ENCODE measurements at regions not wholly inside any gene's neighbourhood (a gene's known extent, or its start where the extent isn't known, plus 50 kb on each side); places are given as distances from the start of the nearest gene placed in this dataset.

DNA sequence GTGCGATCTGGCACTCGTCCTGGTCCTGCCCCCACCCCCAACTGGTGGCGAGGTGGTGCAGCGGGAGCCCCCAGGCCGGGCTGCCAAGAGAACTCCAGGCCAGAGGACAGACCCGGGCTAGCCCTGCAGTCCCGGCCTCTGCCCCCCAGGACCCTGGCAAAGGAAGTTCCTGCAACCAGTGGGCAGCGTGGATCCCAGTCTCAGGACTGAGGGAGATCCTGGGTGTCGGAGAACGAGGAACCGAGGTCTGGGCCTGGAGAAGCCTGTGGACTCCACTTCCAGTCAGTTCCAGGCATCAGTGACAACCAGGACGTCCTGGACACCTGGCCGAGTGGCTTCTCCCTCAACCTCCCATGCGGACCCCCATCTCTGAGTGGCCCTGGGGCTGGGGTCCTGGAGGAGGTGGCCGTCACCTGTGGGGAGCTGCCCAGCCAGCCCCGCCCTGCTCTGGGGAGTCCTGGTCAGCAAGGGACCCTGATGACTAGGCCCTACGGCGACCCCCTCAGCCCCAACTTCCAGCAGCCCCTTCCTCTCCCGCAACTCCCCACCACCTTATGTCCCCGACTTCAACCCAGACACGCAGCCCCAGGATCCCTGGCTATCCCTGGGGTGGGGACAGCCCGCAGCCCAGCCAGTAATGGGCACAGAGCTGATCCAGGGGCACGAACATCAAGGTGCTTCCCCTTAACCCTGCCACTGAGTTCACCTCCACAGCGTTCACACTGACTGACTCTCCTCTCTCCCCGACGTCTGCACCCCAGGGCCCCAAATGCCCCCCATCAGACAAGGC is 53.7 kb upstream of the NKX1-1 start:
- Histone ChIP-seq H3K27ac (ENCODE audit: low read depth, low read length) (no peak overlapping the region), H3K36me3 (ENCODE audit: control insufficient read depth, insufficient read depth, low read length) (no peaks in the 10 kb centered on the region), H3K4me1 (ENCODE audit: control insufficient read depth, insufficient read depth, low read length) (peaks cover 16% of the 10 kb centered on the region), H3K9me3 (ENCODE audit: control insufficient read depth, insufficient read depth, low read length) (no peaks in the 10 kb centered on the region), H3K27me3 (ENCODE audit: control insufficient read depth, insufficient read depth, low read length) (peaks cover 7% of the 10 kb centered on the region), H3K9ac (ENCODE audit: low read depth, low read length) (no peak overlapping the region), H3K4me3 (ENCODE audit: low read depth, low read length) (no peak overlapping the region; the same call in 1 of the 2 replicates)

DNA sequence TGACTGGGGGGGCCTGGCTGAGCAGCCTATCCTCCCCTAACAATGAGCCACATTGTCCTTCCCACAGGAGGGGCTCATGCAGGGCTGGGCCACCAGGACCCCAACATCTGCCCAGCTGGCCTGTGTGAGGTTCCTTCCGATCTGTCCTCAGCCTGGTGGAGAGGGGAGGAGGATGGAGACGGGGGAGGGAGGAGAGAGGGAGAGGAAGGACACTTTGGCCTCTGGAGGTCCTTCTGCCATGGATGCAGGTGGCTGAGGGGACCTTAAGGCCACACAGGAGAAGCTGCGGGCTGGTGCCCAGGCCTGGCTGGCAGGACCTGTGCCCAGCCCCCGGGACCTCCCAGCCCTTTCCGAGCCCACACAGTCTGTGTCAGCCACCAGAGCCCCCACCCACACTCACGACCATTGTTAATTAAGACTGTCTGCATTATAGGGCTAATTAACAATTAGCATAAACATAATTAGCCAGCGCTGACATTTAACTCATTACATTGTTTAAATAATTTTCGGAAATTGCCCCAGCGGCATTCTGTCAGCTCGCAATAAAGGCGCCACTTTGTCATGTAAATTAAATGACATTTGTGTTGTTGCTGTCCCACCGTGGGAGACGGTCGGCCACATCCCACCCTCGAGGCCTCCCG is 53.0 kb upstream of the NKX1-1 start:
- Histone ChIP-seq H3K27ac (ENCODE audit: low read depth, low read length) (no peak overlapping the region), H3K36me3 (ENCODE audit: control insufficient read depth, insufficient read depth, low read length) (no peaks in the 10 kb centered on the region), H3K9ac (ENCODE audit: low read depth, low read length) (no peak overlapping the region), H3K9me3 (ENCODE audit: control insufficient read depth, insufficient read depth, low read length) (no peaks in the 10 kb centered on the region), H3K4me3 (ENCODE audit: low read depth, low read length) (no peak overlapping the region; the same call in 1 of the 2 replicates), H3K27me3 (ENCODE audit: control insufficient read depth, insufficient read depth, low read length) (peaks cover 7% of the 10 kb centered on the region), H3K4me1 (ENCODE audit: control insufficient read depth, insufficient read depth, low read length) (peaks cover 16% of the 10 kb centered on the region)

DNA sequence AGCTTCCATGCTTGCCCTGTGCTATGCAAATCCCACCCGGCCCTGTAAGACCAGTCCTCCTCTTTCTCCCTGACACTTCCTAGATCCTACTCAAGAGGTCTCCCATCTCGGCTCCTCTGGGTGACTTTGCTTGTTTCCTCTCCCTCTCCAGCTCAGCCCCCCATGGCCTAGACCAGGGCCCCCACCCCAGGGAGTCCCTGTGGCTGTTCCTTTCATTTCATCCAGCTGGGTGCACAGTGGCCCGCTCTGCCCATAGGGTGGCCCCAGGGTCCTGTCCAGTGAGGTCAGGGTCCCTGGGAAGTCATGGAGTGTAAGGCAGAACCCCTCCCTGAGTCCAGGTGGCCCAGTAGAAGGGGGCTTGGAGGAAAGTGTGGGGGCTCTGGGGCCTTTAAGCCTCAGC is 52.3 kb upstream of the NKX1-1 start:
- Histone ChIP-seq H3K36me3 (ENCODE audit: control insufficient read depth, insufficient read depth, low read length) (no peaks in the 10 kb centered on the region), H3K9ac (ENCODE audit: low read depth, low read length) (no peak overlapping the region), H3K27ac (ENCODE audit: low read depth, low read length) (no peak overlapping the region), H3K4me1 (ENCODE audit: control insufficient read depth, insufficient read depth, low read length) (peaks cover 16% of the 10 kb centered on the region), H3K27me3 (ENCODE audit: control insufficient read depth, insufficient read depth, low read length) (peaks cover 7% of the 10 kb centered on the region), H3K9me3 (ENCODE audit: control insufficient read depth, insufficient read depth, low read length) (no peaks in the 10 kb centered on the region), H3K4me3 (ENCODE audit: low read depth, low read length) (no peak overlapping the region)
